HL-60 (cell line): ENCODE measurements at regions not wholly inside any gene's neighbourhood (a gene's known extent, or its start where the extent isn't known, plus 50 kb on each side); places are given as distances from the start of the nearest gene placed in this dataset.

Experiments used
- CTCF ChIP-seq: IDR thresholded peaks from one replicate; pipeline ENCODE4 v1.5.1; 2011; ENCODE audit warnings: low read length, control low read depth, inconsistent platforms; ENCODE audit not compliant: insufficient read depth
- GABPA ChIP-seq: IDR thresholded peaks from 2 replicates; pipeline ENCODE4 v1.6.1; 2012; ENCODE audit warnings: low read depth

GRCh38 chr10:78166261-78166660 lies 132.6 kb downstream of the RPS24 start:
- TF ChIP-seq CTCF (no peak), GABPA (no peak)
